ENCODE measurements at regions not wholly inside any gene's neighbourhood (a gene's known extent, or its start where the extent isn't known, plus 50 kb on each side); places are given as distances from the start of the nearest gene placed in this dataset.

GRCh38 chr17:72476575-72476986 is 355.8 kb downstream of the SOX9 start:
- no peak for TF ChIP-seq PHF8 (IDR thresholded peaks at IDR 0.05; ENCODE audit: borderline replicate concordance, low read depth)
- TF ChIP-seq CTCF (IDR thresholded peaks at IDR 0.05): no peak
- TF ChIP-seq POLR2A (IDR thresholded peaks at IDR 0.05; ENCODE audit: low read length): no peak
- TF ChIP-seq CHD2 (IDR thresholded peaks at IDR 0.05; ENCODE audit: low read length, partially characterized antibody): no peak
- TF ChIP-seq RARB (CRISPR knock-in tag; IDR thresholded peaks at IDR 0.05): no peak
- TF ChIP-seq NFE2L2 (conservative IDR thresholded peaks at IDR 0.05; ENCODE audit: low read length): no peak
- TF ChIP-seq EP300 (IDR thresholded peaks at IDR 0.05): no peak
- no peak for TF ChIP-seq EHMT2 (IDR thresholded peaks at IDR 0.05; ENCODE audit: low read depth)
- no peak for TF ChIP-seq MAX (IDR thresholded peaks at IDR 0.05)
- TF ChIP-seq E2F6 (IDR thresholded peaks at IDR 0.05; ENCODE audit: borderline replicate concordance, low read depth): no peak
